Common myeloid progenitor, CD34-positive (primary cell): ENCODE measurements at regions not wholly inside any gene's neighbourhood (a gene's known extent, or its start where the extent isn't known, plus 50 kb on each side); places are given as distances from the start of the nearest gene placed in this dataset.
"Not testable (repeated sequence)": the region's sequence is repeated elsewhere in the genome, so short reads cannot be mapped to it uniquely, and the experiment has no call there.

Source experiments
- CTCF ChIA-PET: fragments of 350-600 bp; sonication (Branson Sonifier 250); formaldehyde crosslinking; loops from one replicate; lab custom pipeline; 2021; ENCODE audit warnings: antibody characterized with exemption; lab: Charles Lee
- POLR2A ChIA-PET: fragments of 350-600 bp; sonication (Branson Sonifier 250); formaldehyde crosslinking; loops from one replicate; lab custom pipeline; 2021; ENCODE audit warnings: antibody characterized with exemption; lab: Charles Lee
- DNase-seq, 3 donors: peaks; one replicate each; pipeline versions ENCODE4 v3.0.0 to v3.0.0-alpha.2; 2013
- H3K27ac ChIP-seq, 2 experiments: 1 replicate in 1 of 2; 2 replicates in 1 of 2; pipeline ENCODE4 v1.7.0; 2013; ENCODE audit warnings: inconsistent platforms in 2 of 2, low read length in 2 of 2, mild to moderate bottlenecking in 2 of 2, low read depth in 1 of 2, moderate library complexity in 1 of 2; ENCODE audit not compliant: severe bottlenecking in 2 of 2, insufficient read depth in 1 of 2, poor library complexity in 1 of 2
- H3K27me3 ChIP-seq, 5 experiments: replicated peaks in 2 of 5; 1 replicate in 3 of 5; 2 replicates in 2 of 5; pipeline versions ENCODE4 v1.6.1 to v1.7.0; 2013; ENCODE audit warnings: low read length in 4 of 5, mild to moderate bottlenecking in 2 of 5, moderate library complexity in 2 of 5, inconsistent platforms in 1 of 5; ENCODE audit not compliant: insufficient read depth in 5 of 5, control insufficient read depth in 4 of 5
- H3K36me3 ChIP-seq, 4 experiments: 1 replicate in 2 of 4; 2 replicates in 2 of 4; pipeline versions ENCODE4 v1.6.1 to v1.7.0; 2013; ENCODE audit warnings: low read length in 3 of 4, control low read depth in 1 of 4, mild to moderate bottlenecking in 1 of 4; ENCODE audit not compliant: control insufficient read depth in 4 of 4, insufficient read depth in 4 of 4
- H3K4me1 ChIP-seq, 4 experiments: 1 replicate in 3 of 4; 2 replicates in 1 of 4; pipeline versions ENCODE4 v1.6.1 to v1.7.1; 2013; ENCODE audit warnings: low read length in 3 of 4, mild to moderate bottlenecking in 3 of 4, control low read depth in 1 of 4, inconsistent platforms in 1 of 4, moderate library complexity in 1 of 4; ENCODE audit not compliant: control insufficient read depth in 4 of 4, insufficient read depth in 4 of 4; ENCODE audit errors: control extremely low read depth in 1 of 4
- H3K4me3 ChIP-seq, 7 experiments: 1 replicate in 4 of 7; 2 replicates in 3 of 7; pipeline versions ENCODE4 v1.5.1 to v1.7.0; 2013; ENCODE audit warnings: mild to moderate bottlenecking in 7 of 7, low read length in 6 of 7, moderate library complexity in 6 of 7, inconsistent platforms in 2 of 7, low read depth in 2 of 7, control low read depth in 1 of 7; ENCODE audit not compliant: insufficient read depth in 4 of 7, control insufficient read depth in 1 of 7; ENCODE audit errors: extremely low read depth in 1 of 7
- H3K9me3 ChIP-seq, 5 experiments: 1 replicate in 4 of 5; 2 replicates in 1 of 5; pipeline versions ENCODE4 v1.6.1 to v1.7.1; 2013; ENCODE audit warnings: low read length in 4 of 5, mild to moderate bottlenecking in 2 of 5, inconsistent platforms in 1 of 5, low read depth in 1 of 5, moderate library complexity in 1 of 5; ENCODE audit not compliant: control insufficient read depth in 4 of 5, insufficient read depth in 2 of 5; ENCODE audit errors: control extremely low read depth in 1 of 5
- WGBS: methylation state at CpG from one replicate; pipeline ENCODE4 v1.1.5; 2013; ENCODE audit not compliant: insufficient coverage; 5-methylcytosine and 5-hydroxymethylcytosine counted together

DNA sequence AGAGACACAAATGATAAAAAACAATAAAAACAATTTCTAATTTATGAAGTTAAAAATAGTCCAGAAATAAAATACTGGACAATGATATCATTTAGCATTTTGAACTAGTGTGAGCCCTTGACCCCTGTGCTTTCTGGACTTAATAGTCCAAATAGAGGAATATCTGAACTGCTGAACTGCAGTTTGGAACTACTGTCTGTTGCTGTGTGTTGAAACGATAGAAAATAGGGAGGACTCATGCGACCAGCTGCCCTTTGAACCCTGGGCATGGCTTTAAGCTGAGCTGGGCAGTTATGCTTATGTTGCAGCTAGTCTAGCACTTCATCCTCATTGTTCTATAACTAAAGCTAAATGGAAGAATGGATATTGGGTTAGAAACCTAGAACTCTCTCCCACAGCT, 99.5 kb downstream of the FMR1NB start:
- ChIA-PET CTCF (no interaction called here), POLR2A (no interaction called here)
- Histone ChIP-seq H3K27ac (no peak overlapping the region), H3K36me3 (no peaks in the 10 kb centered on the region), H3K4me1 (no peaks in the 10 kb centered on the region), H3K9me3 (no peaks in the 10 kb centered on the region), H3K4me3 (no peak overlapping the region), H3K27me3 (no peaks in the 10 kb centered on the region)
- 100% methylated on average over 1 of the region's 2 CpGs for WGBS
- DNase-seq = no peak

DNA sequence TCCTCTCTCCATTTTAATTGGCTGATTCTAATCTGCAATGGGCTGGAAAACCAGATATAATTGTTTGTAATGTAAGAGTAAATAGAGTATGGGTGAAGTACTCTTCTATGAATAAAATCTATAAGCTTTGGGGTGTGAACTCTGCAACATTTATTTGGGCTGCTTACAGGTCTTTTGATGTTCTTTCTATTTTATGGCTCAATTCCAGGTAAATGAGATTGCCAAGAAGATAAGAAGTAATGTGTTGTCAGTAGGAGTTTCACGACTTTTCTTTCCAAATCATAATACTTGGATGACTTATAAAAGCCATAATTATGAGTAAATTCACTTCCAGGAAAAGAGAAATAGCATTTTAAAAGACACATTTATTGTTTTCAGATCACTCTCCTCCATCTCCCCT, 103.5 kb downstream of the FMR1NB start:
- H3K4me3 ChIP-seq = no peak overlapping the region
- no peaks in the 10 kb centered on the region for H3K36me3 ChIP-seq
- no peaks in the 10 kb centered on the region for H3K27me3 ChIP-seq
- no peak for DNase-seq
- CTCF ChIA-PET = no interaction called here
- no peaks in the 10 kb centered on the region for H3K4me1 ChIP-seq
- POLR2A ChIA-PET = no interaction called here
- WGBS = no CpG with 5 or more reads among the region's 1 CpG
- H3K9me3 ChIP-seq = no peaks in the 10 kb centered on the region
- H3K27ac ChIP-seq = no peak overlapping the region

DNA sequence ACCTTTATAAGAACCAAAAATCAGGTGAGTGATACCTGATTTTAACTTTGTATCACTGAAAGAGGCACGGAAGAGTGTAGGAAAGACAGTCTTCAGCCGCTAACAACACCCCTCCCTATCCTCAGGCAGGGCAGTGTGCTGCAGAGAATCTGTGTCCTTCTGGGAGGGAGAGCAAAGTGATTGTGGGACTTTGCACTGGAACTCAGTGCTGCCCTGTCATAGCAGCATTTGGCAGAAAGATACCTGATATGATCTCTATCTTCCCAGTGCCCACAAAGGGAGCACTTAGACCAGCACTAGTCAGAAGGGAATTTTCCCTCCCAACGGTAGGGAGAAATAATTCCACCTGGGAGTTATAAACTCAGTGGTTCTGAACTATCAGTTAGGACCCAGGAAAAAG, 139.0 kb downstream of the FMR1NB start:
- 79% methylated on average over 3 of the region's 3 CpGs for WGBS
- Histone ChIP-seq H3K36me3 (no peaks in the 10 kb centered on the region), H3K27ac (no peak overlapping the region), H3K4me3 (no peak overlapping the region), H3K9me3 (no peaks in the 10 kb centered on the region), H3K27me3 (no peaks in the 10 kb centered on the region), H3K4me1 (peaks cover 0 to 2% (median 0%) of the 10 kb centered on the region in 4 experiments)
- ChIA-PET POLR2A (no interaction called here), CTCF (no interaction called here)
- DNase-seq = no peak

DNA sequence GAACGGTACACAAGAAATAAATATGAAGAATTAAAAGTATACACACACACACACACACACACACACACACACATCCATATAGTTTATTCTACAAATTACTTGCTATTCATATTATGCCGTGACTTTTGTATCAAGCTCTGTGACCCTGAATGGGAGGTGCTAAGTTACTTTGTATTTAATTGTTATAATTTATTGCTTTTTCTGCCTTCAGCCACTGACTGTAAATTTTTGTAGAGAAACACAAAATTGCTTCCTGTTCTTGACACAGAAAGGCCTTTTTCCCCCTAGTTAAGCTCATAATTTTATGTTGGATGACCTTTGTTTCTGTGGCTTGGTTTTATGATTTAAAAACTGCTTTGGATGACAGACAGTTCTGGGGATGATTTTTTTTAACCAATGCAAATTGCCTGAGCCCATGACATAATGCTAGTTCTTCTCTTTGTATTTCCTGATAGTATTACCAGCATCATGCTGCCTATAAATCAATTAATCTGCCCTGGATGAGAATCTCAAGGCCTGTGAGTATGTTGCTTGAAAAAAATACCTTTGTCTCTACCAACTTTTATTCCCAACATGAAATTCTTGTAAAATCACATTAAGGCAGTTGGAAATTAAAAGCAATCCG, 140.0 kb downstream of the FMR1NB start:
- Histone ChIP-seq H3K27me3 (no peaks in the 10 kb centered on the region), H3K9me3 (no peaks in the 10 kb centered on the region), H3K4me1 (peaks cover 0 to 2% (median 0%) of the 10 kb centered on the region in 4 experiments), H3K36me3 (no peaks in the 10 kb centered on the region), H3K27ac (no peak overlapping the region), H3K4me3 (no peak overlapping the region)
- peak in 2 of 3 donors; percentile 31 to 54 for DNase-seq
- whole genome bisulfite sequencing = no CpG with 5 or more reads among the region's 3 CpGs
- CTCF ChIA-PET = no interaction called here
- POLR2A ChIA-PET = no interaction called here

DNA sequence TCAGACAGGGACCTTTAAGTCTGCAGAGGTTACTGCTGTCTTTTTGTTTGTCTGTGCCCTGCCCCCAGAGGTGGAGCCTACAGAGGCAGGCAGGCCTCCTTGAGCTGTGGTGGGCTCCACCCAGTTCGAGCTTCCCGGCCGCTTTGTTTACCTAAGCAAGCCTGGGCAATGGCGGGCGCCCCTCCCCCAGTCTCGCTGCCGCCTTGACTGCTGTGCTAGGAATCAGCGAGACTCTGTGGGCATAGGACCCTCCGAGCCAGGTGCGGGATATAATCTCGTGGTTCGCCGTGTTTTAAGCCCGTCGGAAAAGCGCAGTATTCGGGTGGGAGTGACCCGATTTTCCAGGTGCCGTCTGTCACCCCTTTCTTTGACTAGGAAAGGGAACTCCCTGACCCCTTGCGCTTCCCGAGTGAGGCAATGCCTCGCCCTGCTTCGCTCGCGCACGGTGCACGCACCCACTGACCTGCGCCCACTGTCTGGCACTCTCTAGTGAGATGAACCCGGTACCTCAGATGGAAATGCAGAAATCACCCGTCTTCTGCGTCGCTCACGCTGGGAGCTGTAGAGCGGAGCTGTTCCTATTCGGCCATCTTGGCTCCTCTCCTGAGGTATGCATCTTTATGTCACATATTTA, 147.9 kb downstream of the FMR1NB start:
- 66% methylated on average over 19 of the region's 35 CpGs for WGBS
- H3K4me1 ChIP-seq, H3K27ac ChIP-seq, DNase-seq, H3K27me3 ChIP-seq, H3K9me3 ChIP-seq, H3K4me3 ChIP-seq, CTCF ChIA-PET, H3K36me3 ChIP-seq, POLR2A ChIA-PET: not testable (repeated sequence)

DNA sequence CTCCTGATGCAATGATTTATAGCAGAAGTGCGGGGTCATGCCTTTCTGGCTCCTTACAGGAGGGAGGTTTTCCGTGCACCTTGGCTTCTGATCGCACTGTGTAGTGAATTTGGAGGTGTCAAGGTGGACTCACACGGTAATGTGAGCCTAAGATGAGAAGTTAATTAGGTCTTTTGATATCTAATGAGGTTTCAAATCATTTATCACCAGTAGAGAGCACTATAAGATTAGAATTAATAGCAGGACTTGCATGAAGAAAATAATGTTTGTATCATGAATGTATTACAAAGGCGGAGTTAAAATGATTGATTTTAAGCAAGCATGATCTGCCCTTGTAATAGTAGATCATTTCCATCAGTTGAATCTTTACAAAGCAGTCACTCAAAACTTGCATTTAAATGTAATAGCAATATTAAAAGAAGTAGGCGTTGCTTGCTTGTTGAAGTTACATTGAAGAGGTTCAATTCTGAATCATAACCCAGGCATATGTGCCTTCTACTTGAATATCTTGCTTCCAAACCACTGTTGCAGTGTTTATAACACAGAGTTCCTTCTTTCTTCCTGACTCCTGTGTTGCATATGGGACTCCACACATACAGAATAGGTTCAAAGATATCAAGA, 152.1 kb downstream of the FMR1NB start:
- H3K9me3 ChIP-seq = no peaks in the 10 kb centered on the region
- H3K27me3 ChIP-seq = no peaks in the 10 kb centered on the region
- H3K27ac ChIP-seq = no peak overlapping the region
- ChIA-PET POLR2A (no interaction called here), CTCF (interaction anchor here (0.6 to 1.8 kb wide), 4 partner anchors 13 to 1338 kb away, joined by 3 to 10 read pairs (median 3); no protein-coding TSS in a partner anchor)
- H3K4me3 ChIP-seq = no peak overlapping the region
- no peaks in the 10 kb centered on the region for H3K36me3 ChIP-seq
- no peaks in the 10 kb centered on the region for H3K4me1 ChIP-seq
- peak; percentile 21 to 41 (median 40) for DNase-seq
- WGBS = no CpG with 5 or more reads among the region's 6 CpGs

DNA sequence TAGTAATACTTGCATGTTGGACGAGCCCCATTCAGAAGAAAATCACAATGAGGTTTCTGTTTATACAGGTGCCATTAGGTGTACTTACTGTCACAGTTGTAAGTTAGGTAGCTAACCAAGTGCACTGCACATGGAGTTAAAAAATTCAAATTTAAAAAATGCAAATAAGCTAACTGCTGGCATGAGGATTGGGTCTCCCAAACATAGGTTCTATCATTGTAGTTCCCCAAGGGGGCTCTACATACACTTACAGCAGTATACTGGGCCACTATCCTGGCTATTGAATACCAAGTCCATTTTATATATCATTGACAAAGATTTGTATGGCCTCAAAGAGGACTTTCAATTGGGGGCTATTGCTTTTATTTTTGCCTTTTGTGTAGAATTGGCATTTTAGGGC, 153.4 kb downstream of the FMR1NB start:
- H3K4me3 ChIP-seq = no peak overlapping the region
- H3K9me3 ChIP-seq = no peaks in the 10 kb centered on the region
- 67% methylated on average over 1 of the region's 1 CpG for WGBS
- no peaks in the 10 kb centered on the region for H3K36me3 ChIP-seq
- H3K27ac ChIP-seq = no peak overlapping the region
- H3K27me3 ChIP-seq = no peaks in the 10 kb centered on the region
- H3K4me1 ChIP-seq = no peaks in the 10 kb centered on the region
- CTCF ChIA-PET = interaction anchor here (1.1 to 1.8 kb wide), 2 partner anchors 746 to 1337 kb away, joined by 3 to 10 read pairs; no protein-coding TSS in a partner anchor
- POLR2A ChIA-PET = no interaction called here
- DNase-seq = no peak
